ENCODE measurements at regions not wholly inside any gene's neighbourhood (a gene's known extent, or its start where the extent isn't known, plus 50 kb on each side); places are given as distances from the start of the nearest gene placed in this dataset.

GRCh38 chr4:62912531-62912930 lies 1496.7 kb downstream of the TECRL start:
- WGBS: 9% methylated on average over 1 of the region's 1 CpG
- no peak for TF ChIP-seq POLR2AphosphoS5 (IDR thresholded peaks at IDR 0.05)
- no peak for TF ChIP-seq CTCF (IDR thresholded peaks at IDR 0.05)
- TF ChIP-seq POLR2A (IDR thresholded peaks at IDR 0.05): no peak
- intact Hi-C loops (cut with DNase I): no loop called here
- Histone ChIP-seq H3K4me1 (replicated peaks) (no peaks in the 10 kb centered on the region), H3K4me3 (no peak overlapping the region), H3K27ac (no peak overlapping the region), H3K27me3 (replicated peaks; ENCODE audit: insufficient read depth) (no peaks in the 10 kb centered on the region), H3K9me3 (no peaks in the 10 kb centered on the region), H3K36me3 (no peaks in the 10 kb centered on the region)
- DNase-seq (ENCODE audit: low spot score): no peak

- H3K4me1 ChIP-seq (replicated peaks): no peaks in the 10 kb centered on the region
- DNase-seq (ENCODE audit: low spot score): no peak
- no peaks in the 10 kb centered on the region for H3K9me3 ChIP-seq
- intact Hi-C loops (cut with DNase I): no loop called here
- no peak overlapping the region for H3K27ac ChIP-seq
- 72% methylated on average over 3 of the region's 3 CpGs for WGBS
- no peak for TF ChIP-seq CTCF (IDR thresholded peaks at IDR 0.05)
- no peak for TF ChIP-seq POLR2AphosphoS5 (IDR thresholded peaks at IDR 0.05)
- no peak for TF ChIP-seq POLR2A (IDR thresholded peaks at IDR 0.05)
- H3K27me3 ChIP-seq (replicated peaks; ENCODE audit: insufficient read depth): no peaks in the 10 kb centered on the region
- no peak overlapping the region for H3K4me3 ChIP-seq
- no peaks in the 10 kb centered on the region for H3K36me3 ChIP-seq
Observed at GRCh38 chr4:62909238-62909637, 1500.0 kb downstream of the TECRL start.

GRCh38 chr4:62901101-62901500 lies 1508.1 kb downstream of the TECRL start:
- no peaks in the 10 kb centered on the region for H3K36me3 ChIP-seq
- no peaks in the 10 kb centered on the region for H3K9me3 ChIP-seq
- H3K27ac ChIP-seq: no peak overlapping the region
- DNase-seq (ENCODE audit: low spot score): no peak
- TF ChIP-seq POLR2A (IDR thresholded peaks at IDR 0.05): no peak
- no peak for TF ChIP-seq POLR2AphosphoS5 (IDR thresholded peaks at IDR 0.05)
- TF ChIP-seq CTCF (IDR thresholded peaks at IDR 0.05): no peak
- 87% methylated on average over 2 of the region's 2 CpGs for WGBS
- H3K4me1 ChIP-seq (replicated peaks): no peaks in the 10 kb centered on the region
- intact Hi-C loops (cut with DNase I): no loop called here
- no peaks in the 10 kb centered on the region for H3K27me3 ChIP-seq (replicated peaks; ENCODE audit: insufficient read depth)
- no peak overlapping the region for H3K4me3 ChIP-seq

- H3K4me1 ChIP-seq (replicated peaks): no peaks in the 10 kb centered on the region
- H3K9me3 ChIP-seq: no peaks in the 10 kb centered on the region
- H3K27me3 ChIP-seq (replicated peaks; ENCODE audit: insufficient read depth): no peaks in the 10 kb centered on the region
- no peak for DNase-seq (ENCODE audit: low spot score)
- H3K27ac ChIP-seq: no peak overlapping the region
- TF ChIP-seq POLR2AphosphoS5 (IDR thresholded peaks at IDR 0.05): no peak
- no peak for TF ChIP-seq CTCF (IDR thresholded peaks at IDR 0.05)
- no peak for TF ChIP-seq POLR2A (IDR thresholded peaks at IDR 0.05)
- H3K36me3 ChIP-seq: no peaks in the 10 kb centered on the region
- intact Hi-C loops (cut with DNase I): no loop called here
- no peak overlapping the region for H3K4me3 ChIP-seq
Observed at GRCh38 chr4:62899646-62900364, 1509.4 kb downstream of the TECRL start.

- H3K9me3 ChIP-seq: no peaks in the 10 kb centered on the region
- no peaks in the 10 kb centered on the region for H3K27me3 ChIP-seq (replicated peaks; ENCODE audit: insufficient read depth)
- H3K27ac ChIP-seq: no peak overlapping the region
- H3K36me3 ChIP-seq: no peaks in the 10 kb centered on the region
- WGBS: 94% methylated on average over 5 of the region's 5 CpGs
- H3K4me3 ChIP-seq: no peak overlapping the region
- no peak for TF ChIP-seq POLR2A (IDR thresholded peaks at IDR 0.05)
- no peak for TF ChIP-seq POLR2AphosphoS5 (IDR thresholded peaks at IDR 0.05)
- TF ChIP-seq CTCF (IDR thresholded peaks at IDR 0.05): no peak
- intact Hi-C loops (cut with DNase I): no loop called here
- DNase-seq (ENCODE audit: low spot score): no peak
- H3K4me1 ChIP-seq (replicated peaks): no peaks in the 10 kb centered on the region
Observed at GRCh38 chr4:62898115-62898514, 1511.1 kb downstream of the TECRL start.

Data from prostate gland (tissue), 2 donors.